GM23248 (cell line): ENCODE measurements at regions not wholly inside any gene's neighbourhood (a gene's known extent, or its start where the extent isn't known, plus 50 kb on each side); places are given as distances from the start of the nearest gene placed in this dataset.

Experiments
- EZH2 ChIP-seq: fragments of 200-600 bp; sonication (generic); IDR thresholded peaks from 2 replicates; pipeline ENCODE4 v1.6.1; 2018; ENCODE audit warnings: antibody characterized with exemption, mild to moderate bottlenecking; ENCODE audit not compliant: insufficient read depth, poor library complexity, severe bottlenecking
- EZH2phosphoT487 ChIP-seq: fragments of 200-600 bp; sonication (generic); IDR thresholded peaks from 2 replicates; pipeline ENCODE4 v1.6.1; 2018; ENCODE audit warnings: antibody characterized with exemption, moderate library complexity, mild to moderate bottlenecking, low read depth; ENCODE audit not compliant: insufficient read depth

- TF ChIP-seq EZH2phosphoT487 (no peak), EZH2 (no peak)
Observed at GRCh38 chr2:120605231-120605935, 130.3 kb upstream of the GLI2 start.
